ENCODE measurements at regions not wholly inside any gene's neighbourhood (a gene's known extent, or its start where the extent isn't known, plus 50 kb on each side); places are given as distances from the start of the nearest gene placed in this dataset.

GRCh38 chr10:30546511-30546910 is 83.0 kb downstream of the LYZL2 start:
- WGBS (ENCODE audit: low lambda C conversion rate) = 80% methylated on average over 7 of the region's 9 CpGs
- Histone ChIP-seq H3K9ac (no peak overlapping the region), H3K4me1 (ENCODE audit: control insufficient read depth in 1 of 2, insufficient read depth in 2 of 2, low read depth in 1 of 2, low read length in 1 of 2) (no peaks in the 10 kb centered on the region), H3K9me2 (no peaks in the 10 kb centered on the region), H3K4me3 (ENCODE audit: low read depth in 2 of 2, low read length in 1 of 2) (no peak overlapping the region), H3K36me3 (replicated peaks in 1 of 2; ENCODE audit: control insufficient read depth in 1 of 2, insufficient read depth in 2 of 2, low read length in 1 of 2) (no peaks in the 10 kb centered on the region), H3K9me3 (no peaks in the 10 kb centered on the region), H3K27ac (ENCODE audit: low read depth in 2 of 2, low read length in 1 of 2) (no peak overlapping the region), H3F3A (replicated peaks; ENCODE audit: insufficient read depth) (no peaks in the 10 kb centered on the region), H4K20me1 (ENCODE audit: insufficient read depth) (no peaks in the 10 kb centered on the region), H3K79me2 (ENCODE audit: insufficient read depth) (no peaks in the 10 kb centered on the region), H3K4me2 (no peak overlapping the region), H3K27me3 (ENCODE audit: insufficient read depth) (no peaks in the 10 kb centered on the region), H2AFZ (ENCODE audit: low read depth) (no peak overlapping the region)
- ChIA-PET CTCF (no interaction called here), POLR2A (no interaction called here)
- TF ChIP-seq FOXJ3 (CRISPR knock-in tag; IDR thresholded peaks at IDR 0.05) (no peak), IRF3 (IDR thresholded peaks at IDR 0.05; ENCODE audit: low read depth, low read length) (no peak)
- DNase-seq = no peak

DNA sequence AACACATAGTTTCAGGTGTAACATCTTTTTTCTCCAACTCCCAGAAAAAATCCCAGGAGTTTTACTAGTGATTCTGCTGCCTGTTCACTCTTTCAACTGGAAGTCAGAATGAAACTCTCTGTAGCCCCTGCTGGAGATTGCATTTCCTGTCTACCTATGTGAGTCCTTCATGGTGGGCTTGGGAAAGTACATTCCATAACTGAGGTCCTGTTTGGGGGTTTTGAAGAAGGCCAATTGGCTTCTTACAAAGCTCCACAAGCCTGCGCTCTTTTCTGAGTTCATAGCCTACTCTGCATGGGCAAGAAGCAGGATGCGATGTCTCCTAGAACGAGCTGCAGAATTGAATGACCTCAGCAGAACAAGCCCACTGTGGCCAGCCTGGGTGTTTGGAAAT is 86.7 kb downstream of the LYZL2 start:
- Histone ChIP-seq H4K20me1 (ENCODE audit: insufficient read depth) (no peaks in the 10 kb centered on the region), H3K9me2 (no peaks in the 10 kb centered on the region), H3K4me3 (ENCODE audit: low read depth in 2 of 2, low read length in 1 of 2) (no peak overlapping the region), H3K9ac (no peak overlapping the region), H3K27me3 (ENCODE audit: insufficient read depth) (no peaks in the 10 kb centered on the region), H3K4me1 (ENCODE audit: control insufficient read depth in 1 of 2, insufficient read depth in 2 of 2, low read depth in 1 of 2, low read length in 1 of 2) (no peaks in the 10 kb centered on the region), H3K4me2 (no peak overlapping the region), H3K79me2 (ENCODE audit: insufficient read depth) (no peaks in the 10 kb centered on the region), H3K27ac (ENCODE audit: low read depth in 2 of 2, low read length in 1 of 2) (no peak overlapping the region), H3K9me3 (no peaks in the 10 kb centered on the region), H3K36me3 (replicated peaks in 1 of 2; ENCODE audit: control insufficient read depth in 1 of 2, insufficient read depth in 2 of 2, low read length in 1 of 2) (no peaks in the 10 kb centered on the region), H3F3A (replicated peaks; ENCODE audit: insufficient read depth) (no peaks in the 10 kb centered on the region), H2AFZ (ENCODE audit: low read depth) (no peak overlapping the region)
- ChIA-PET POLR2A (no interaction called here), CTCF (interaction anchor here (1.0 to 2.2 kb wide), 4 partner anchors 9 to 129 kb away, joined by 3 to 8 read pairs (median 6); no protein-coding TSS in a partner anchor)
- WGBS (ENCODE audit: low lambda C conversion rate) = 98% methylated on average over 3 of the region's 3 CpGs
- no peak for DNase-seq
- TF ChIP-seq, protein P1, sequence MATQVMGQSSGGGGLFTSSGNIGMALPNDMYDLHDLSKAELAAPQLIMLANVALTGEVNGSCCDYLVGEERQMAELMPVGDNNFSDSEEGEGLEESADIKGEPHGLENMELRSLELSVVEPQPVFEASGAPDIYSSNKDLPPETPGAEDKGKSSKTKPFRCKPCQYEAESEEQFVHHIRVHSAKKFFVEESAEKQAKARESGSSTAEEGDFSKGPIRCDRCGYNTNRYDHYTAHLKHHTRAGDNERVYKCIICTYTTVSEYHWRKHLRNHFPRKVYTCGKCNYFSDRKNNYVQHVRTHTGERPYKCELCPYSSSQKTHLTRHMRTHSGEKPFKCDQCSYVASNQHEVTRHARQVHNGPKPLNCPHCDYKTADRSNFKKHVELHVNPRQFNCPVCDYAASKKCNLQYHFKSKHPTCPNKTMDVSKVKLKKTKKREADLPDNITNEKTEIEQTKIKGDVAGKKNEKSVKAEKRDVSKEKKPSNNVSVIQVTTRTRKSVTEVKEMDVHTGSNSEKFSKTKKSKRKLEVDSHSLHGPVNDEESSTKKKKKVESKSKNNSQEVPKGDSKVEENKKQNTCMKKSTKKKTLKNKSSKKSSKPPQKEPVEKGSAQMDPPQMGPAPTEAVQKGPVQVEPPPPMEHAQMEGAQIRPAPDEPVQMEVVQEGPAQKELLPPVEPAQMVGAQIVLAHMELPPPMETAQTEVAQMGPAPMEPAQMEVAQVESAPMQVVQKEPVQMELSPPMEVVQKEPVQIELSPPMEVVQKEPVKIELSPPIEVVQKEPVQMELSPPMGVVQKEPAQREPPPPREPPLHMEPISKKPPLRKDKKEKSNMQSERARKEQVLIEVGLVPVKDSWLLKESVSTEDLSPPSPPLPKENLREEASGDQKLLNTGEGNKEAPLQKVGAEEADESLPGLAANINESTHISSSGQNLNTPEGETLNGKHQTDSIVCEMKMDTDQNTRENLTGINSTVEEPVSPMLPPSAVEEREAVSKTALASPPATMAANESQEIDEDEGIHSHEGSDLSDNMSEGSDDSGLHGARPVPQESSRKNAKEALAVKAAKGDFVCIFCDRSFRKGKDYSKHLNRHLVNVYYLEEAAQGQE (IDR thresholded peaks at IDR 0.05; ENCODE audit: low read depth, low read length) = no peak
- TF ChIP-seq RAD21 (IDR thresholded peaks at IDR 0.05; ENCODE audit: low read length) (no peak), PBX3 (IDR thresholded peaks at IDR 0.05) (no peak), YY1 (IDR thresholded peaks at IDR 0.05; ENCODE audit: low read depth) (no peak), TEAD4 (IDR thresholded peaks at IDR 0.05; ENCODE audit: borderline replicate concordance, insufficient read depth) (no peak), SMC3 (IDR thresholded peaks at IDR 0.05; ENCODE audit: low read depth, low read length) (no peak), EP300 (IDR thresholded peaks at IDR 0.05; ENCODE audit: borderline replicate concordance in 1 of 2, low read depth in 1 of 2, low read length in 1 of 2) (no peak), NRF1 (IDR thresholded peaks at IDR 0.05; ENCODE audit: low read depth, low read length) (no peak), ZBTB33 (IDR thresholded peaks at IDR 0.05; ENCODE audit: borderline replicate concordance, low read depth) (no peak), RXRA (IDR thresholded peaks at IDR 0.05; ENCODE audit: borderline replicate concordance, low read depth) (no peak), MXI1 (IDR thresholded peaks at IDR 0.05; ENCODE audit: low read depth, low read length) (no peak), FOXJ3 (CRISPR knock-in tag; IDR thresholded peaks at IDR 0.05) (no peak)

All from SK-N-SH (cell line).